AG04449 (cell line): ENCODE measurements at regions not wholly inside any gene's neighbourhood (a gene's known extent, or its start where the extent isn't known, plus 50 kb on each side); places are given as distances from the start of the nearest gene placed in this dataset.
A peak's percentile ranks its signal among the peaks of the same experiment; 100 is the strongest.

Source experiments
- CTCF ChIA-PET: fragments of 350-600 bp; formaldehyde crosslinking; extraction: SDS; loops from one replicate; lab custom pipeline; 2021; ENCODE audit warnings: antibody characterized with exemption; lab: Yijun Ruan, JAX
- POLR2A ChIA-PET: fragments of 400-600, 350-600 bp; formaldehyde crosslinking; extraction: SDS; loops from one replicate; lab custom pipeline; 2020; ENCODE audit warnings: antibody characterized with exemption, inconsistent platforms; lab: Yijun Ruan, JAX
- DNase-seq: peaks from one replicate; pipeline ENCODE4 v3.0.0-alpha.2; 2010; ENCODE audit warnings: low read depth, low spot score
- H3K4me3 ChIP-seq: 2 replicates; pipeline ENCODE4 v1.5.1; 2011; ENCODE audit warnings: low read depth, mild to moderate bottlenecking, control low read depth, low read length
- CTCF ChIP-seq: IDR thresholded peaks from one replicate; pipeline ENCODE4 v1.5.1; 2011; ENCODE audit warnings: mild to moderate bottlenecking, moderate library complexity, low read length, control low read depth, inconsistent platforms; ENCODE audit not compliant: insufficient read depth; ENCODE audit errors: missing control alignments

GRCh38 chr4:158046345-158046744 is 126.5 kb downstream of the GASK1B start:
- no peak overlapping the region for H3K4me3 ChIP-seq
- ChIA-PET CTCF (no interaction called here), POLR2A (no interaction called here)
- no peak for TF ChIP-seq CTCF
- DNase-seq, result no peak

- CTCF ChIA-PET, result interaction anchor here (0.9 kb wide), 1 partner anchor 128 kb away, joined by 3 read pairs; no protein-coding TSS in a partner anchor
- POLR2A ChIA-PET, result no interaction called here
These were observed 128.7 kb downstream of the GASK1B start for GRCh38 chr4:158043971-158044618.

GRCh38 chr4:158042591-158043030 is 130.2 kb downstream of the GASK1B start:
- CTCF ChIA-PET, result no interaction called here
- H3K4me3 ChIP-seq, result no peak overlapping the region
- POLR2A ChIA-PET, result no interaction called here
- TF ChIP-seq CTCF, result no peak
- DNase-seq, result peak; percentile 53

More at GRCh38 chr4:158043971-158044618, 128.7 kb downstream of the GASK1B start:
- no peak overlapping the region for H3K4me3 ChIP-seq
- DNase-seq, result no peak
- no peak for TF ChIP-seq CTCF

GRCh38 chr4:158038718-158039117 is 134.1 kb downstream of the GASK1B start:
- no peak for DNase-seq
- no peak for TF ChIP-seq CTCF
- CTCF ChIA-PET, result no interaction called here
- H3K4me3 ChIP-seq, result no peak overlapping the region
- POLR2A ChIA-PET, result no interaction called here

GRCh38 chr4:158036998-158037397 is 135.8 kb downstream of the GASK1B start:
- no peak overlapping the region for H3K4me3 ChIP-seq

More at GRCh38 chr4:158036998-158037397, 135.8 kb downstream of the GASK1B start:
- ChIA-PET CTCF (no interaction called here), POLR2A (no interaction called here)
- no peak for TF ChIP-seq CTCF
- DNase-seq, result no peak
